Body of pancreas (tissue), 4 donors: ENCODE measurements at regions not wholly inside any gene's neighbourhood (a gene's known extent, or its start where the extent isn't known, plus 50 kb on each side); places are given as distances from the start of the nearest gene placed in this dataset.

Experiments
- POLR2A ChIP-seq, 3 donors: fragments of 450-650 bp; IDR thresholded peaks; one replicate each; pipeline ENCODE4 v1.6.1; 2016; ENCODE audit warnings: antibody characterized with exemption in 3 of 3, mild to moderate bottlenecking in 2 of 3
- TF ChIP-seq, protein P1 (sequence below), 7 experiments: fragments of 450-650 bp in 4 of 7; fragments of 200-600 bp in 3 of 7; sonication (generic) in 3 of 7; IDR thresholded peaks; one replicate each; pipeline ENCODE4 v1.5.1; 2016 to 2019; ENCODE audit warnings: antibody characterized with exemption in 7 of 7

DNA sequence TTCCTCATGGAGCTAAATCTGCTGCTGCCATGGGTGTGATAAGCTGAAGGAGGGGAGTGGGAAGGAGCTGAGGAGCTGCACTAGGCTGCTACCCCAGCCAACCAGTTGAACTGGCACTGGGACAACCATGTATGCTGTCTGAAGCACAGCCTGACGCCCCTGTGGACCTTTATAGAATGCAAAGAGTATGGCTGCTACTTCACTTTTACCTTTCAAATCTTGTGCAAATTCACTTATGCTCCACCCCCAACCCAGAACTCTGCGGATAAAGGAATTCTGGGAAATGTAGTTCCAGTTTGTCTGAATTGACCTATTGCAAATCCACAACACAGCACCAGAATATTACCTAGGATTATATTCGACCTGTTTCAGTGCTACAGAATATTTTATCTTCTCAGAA is 217.4 kb upstream of the SLC35B3 start:
- TF ChIP-seq, protein P1, sequence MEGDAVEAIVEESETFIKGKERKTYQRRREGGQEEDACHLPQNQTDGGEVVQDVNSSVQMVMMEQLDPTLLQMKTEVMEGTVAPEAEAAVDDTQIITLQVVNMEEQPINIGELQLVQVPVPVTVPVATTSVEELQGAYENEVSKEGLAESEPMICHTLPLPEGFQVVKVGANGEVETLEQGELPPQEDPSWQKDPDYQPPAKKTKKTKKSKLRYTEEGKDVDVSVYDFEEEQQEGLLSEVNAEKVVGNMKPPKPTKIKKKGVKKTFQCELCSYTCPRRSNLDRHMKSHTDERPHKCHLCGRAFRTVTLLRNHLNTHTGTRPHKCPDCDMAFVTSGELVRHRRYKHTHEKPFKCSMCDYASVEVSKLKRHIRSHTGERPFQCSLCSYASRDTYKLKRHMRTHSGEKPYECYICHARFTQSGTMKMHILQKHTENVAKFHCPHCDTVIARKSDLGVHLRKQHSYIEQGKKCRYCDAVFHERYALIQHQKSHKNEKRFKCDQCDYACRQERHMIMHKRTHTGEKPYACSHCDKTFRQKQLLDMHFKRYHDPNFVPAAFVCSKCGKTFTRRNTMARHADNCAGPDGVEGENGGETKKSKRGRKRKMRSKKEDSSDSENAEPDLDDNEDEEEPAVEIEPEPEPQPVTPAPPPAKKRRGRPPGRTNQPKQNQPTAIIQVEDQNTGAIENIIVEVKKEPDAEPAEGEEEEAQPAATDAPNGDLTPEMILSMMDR (IDR thresholded peaks at IDR 0.05): no peak
- no peak for TF ChIP-seq POLR2A (IDR thresholded peaks at IDR 0.05)
